HCT116 (cell line): ENCODE measurements at regions not wholly inside any gene's neighbourhood (a gene's known extent, or its start where the extent isn't known, plus 50 kb on each side); places are given as distances from the start of the nearest gene placed in this dataset.

Source experiments
- ATAC-seq: fragments of 200-7000 bp; cut with Tn5 transposase; 2 replicates; pipeline ENCODE4 v1.9.1; 2020; ENCODE audit warnings: mild to moderate bottlenecking, moderate library complexity
- BruUV-seq: library from RNA; stranded (reverse); fragments of 400-500 nt; replicated peaks from 2 replicates; lab custom pipeline; 2021; lab: Mats Ljungman, UMichigan
- CTCF ChIA-PET: fragments of 300-600 bp; sonication (Branson Sonifier 250); formaldehyde crosslinking; loops from one replicate; lab custom pipeline; 2021; ENCODE audit warnings: antibody characterized with exemption; lab: Charles Lee
- POLR2A ChIA-PET: fragments of 300-600, 350-600 bp; sonication (Branson Sonifier 250); formaldehyde crosslinking; loops from one replicate; lab custom pipeline; 2021; ENCODE audit warnings: antibody characterized with exemption; lab: Charles Lee
- RAD21 ChIA-PET, 2 experiments: fragments of 300-600 bp; sonication (Branson Sonifier 250); formaldehyde crosslinking; loops; one replicate each; lab custom pipeline; 2023; ENCODE audit warnings: low total read pairs in 2 of 2; ENCODE audit not compliant: uncharacterized antibody in 2 of 2, unreplicated experiment in 2 of 2, low non-redundant PET in 1 of 2; lab: Charles Lee
- DNase-seq: peaks from one replicate; pipeline ENCODE4 v3.0.0-alpha.2; 2010; ENCODE audit warnings: low read depth, low spot score
- H2AFZ ChIP-seq: fragments of 200-600 bp; shearing (Covaris generic), sonication (generic); 2 replicates; pipeline ENCODE4 v1.6.1; 2017; ENCODE audit warnings: low read depth, mixed run types, mixed read lengths, antibody characterized with exemption, low read length; ENCODE audit not compliant: poor library complexity, severe bottlenecking
- H3K27ac ChIP-seq: 2 replicates; pipeline ENCODE4 v1.5.1; 2012; ENCODE audit warnings: low read depth, low read length
- H3K27me3 ChIP-seq: fragments of 200-600 bp; sonication (generic); 2 replicates; pipeline ENCODE4 v1.6.1; 2016; ENCODE audit warnings: mixed run types, low read length, mixed read lengths; ENCODE audit not compliant: insufficient read depth
- H3K36me3 ChIP-seq, 2 experiments: fragments of 200-500 bp in 1 of 2; fragments of 200-600 bp in 1 of 2; sonication (Bioruptor generic) in 1 of 2; sonication (generic) in 1 of 2; 2 replicates each; pipeline versions ENCODE4 v1.5.1 to v1.6.1; 2014 to 2016; ENCODE audit warnings: low read length in 2 of 2, inconsistent platforms in 1 of 2, mixed read lengths in 1 of 2, mixed run types in 1 of 2; ENCODE audit not compliant: insufficient read depth in 2 of 2, control insufficient read depth in 1 of 2
- H3K4me1 ChIP-seq, 2 experiments: fragments of 200-600 bp in 1 of 2; sonication (generic) in 1 of 2; 2 replicates each; pipeline versions ENCODE4 v1.5.1 to v1.6.1; 2012 to 2017; ENCODE audit warnings: low read length in 2 of 2, inconsistent platforms in 1 of 2, mild to moderate bottlenecking in 1 of 2, mixed read lengths in 1 of 2, mixed run types in 1 of 2, moderate library complexity in 1 of 2; ENCODE audit not compliant: insufficient read depth in 2 of 2, control insufficient read depth in 1 of 2
- H3K4me2 ChIP-seq: fragments of 200-600 bp; sonication (generic); 2 replicates; pipeline ENCODE4 v1.6.1; 2017; ENCODE audit warnings: mixed run types, low read length, mixed read lengths
- H3K4me3 ChIP-seq, 2 experiments: fragments of 200-600 bp in 1 of 2; sonication (generic) in 1 of 2; replicated peaks in 1 of 2; 2 replicates each; pipeline ENCODE4 v1.5.1; 2011 to 2016; ENCODE audit warnings: low read length in 2 of 2, control low read depth in 1 of 2, low read depth in 1 of 2, mild to moderate bottlenecking in 1 of 2, mixed read lengths in 1 of 2, mixed run types in 1 of 2
- H3K79me2 ChIP-seq: fragments of 200-600 bp; sonication (generic); 2 replicates; pipeline ENCODE4 v1.6.1; 2017; ENCODE audit warnings: mild to moderate bottlenecking, mixed run types, low read length, moderate library complexity, mixed read lengths; ENCODE audit not compliant: insufficient read depth
- H3K9ac ChIP-seq: fragments of 200-600 bp; sonication (generic); 2 replicates; pipeline ENCODE4 v1.6.1; 2016; ENCODE audit warnings: low read length, mixed read lengths
- H3K9me2 ChIP-seq: fragments of 200-600 bp; sonication (generic), shearing (Covaris generic); 2 replicates; pipeline ENCODE4 v1.6.1; 2017; ENCODE audit warnings: mixed run types, mild to moderate bottlenecking, moderate library complexity; ENCODE audit not compliant: insufficient read depth
- H3K9me3 ChIP-seq, 2 experiments: fragments of 200-500 bp in 1 of 2; fragments of 200-600 bp in 1 of 2; sonication (Bioruptor generic) in 1 of 2; sonication (generic) in 1 of 2; 2 replicates each; pipeline ENCODE4 v1.6.1; 2014 to 2017; ENCODE audit warnings: low read length in 2 of 2, mixed read lengths in 2 of 2, inconsistent platforms in 1 of 2, low read depth in 1 of 2, mild to moderate bottlenecking in 1 of 2, mixed run types in 1 of 2, moderate library complexity in 1 of 2; ENCODE audit not compliant: control insufficient read depth in 1 of 2, insufficient read depth in 1 of 2
- H4K20me1 ChIP-seq: fragments of 200-600 bp; sonication (generic), shearing (Covaris generic); 2 replicates; pipeline ENCODE4 v1.6.1; 2017; ENCODE audit warnings: mixed run types, mild to moderate bottlenecking, moderate library complexity; ENCODE audit not compliant: insufficient read depth
- CBX3 ChIP-seq: IDR thresholded peaks from 2 replicates; pipeline ENCODE4 v1.6.1; 2012; ENCODE audit warnings: low read depth
- CEBPB ChIP-seq: IDR thresholded peaks from 2 replicates; pipeline ENCODE4 v1.6.1; 2012; ENCODE audit warnings: low read depth
- CTCF ChIP-seq, 3 experiments: fragments of 200-600 bp in 1 of 3; sonication (generic) in 1 of 3; IDR thresholded peaks in 2 of 3; conservative IDR thresholded peaks in 1 of 3; 2 replicates each; pipeline ENCODE4 v1.5.1; 2012 to 2017; ENCODE audit warnings: low read depth in 2 of 3, low read length in 2 of 3, antibody characterized with exemption in 1 of 3, borderline replicate concordance in 1 of 3, control low read depth in 1 of 3, mild to moderate bottlenecking in 1 of 3, mixed read lengths in 1 of 3, mixed run types in 1 of 3, moderate library complexity in 1 of 3; ENCODE audit not compliant: insufficient read depth in 1 of 3
- ELF1 ChIP-seq: IDR thresholded peaks from 2 replicates; pipeline ENCODE4 v1.6.1; 2012; ENCODE audit warnings: low read depth, borderline replicate concordance
- EZH2 ChIP-seq: fragments of 200-600 bp; sonication (generic); IDR thresholded peaks from 2 replicates; pipeline ENCODE4 v1.6.1; 2017; ENCODE audit warnings: antibody characterized with exemption, mixed run types
- EZH2phosphoT487 ChIP-seq: fragments of 200-600 bp; IDR thresholded peaks from 2 replicates; pipeline ENCODE4 v1.6.1; 2018; ENCODE audit warnings: antibody characterized with exemption, borderline replicate concordance
- FOSL1 ChIP-seq: IDR thresholded peaks from 2 replicates; pipeline ENCODE4 v1.6.1; 2012; ENCODE audit warnings: low read depth
- JUND ChIP-seq: IDR thresholded peaks from 2 replicates; pipeline ENCODE4 v1.6.1; 2012
- POLR2A ChIP-seq: IDR thresholded peaks from 2 replicates; pipeline ENCODE4 v1.7.0; 2011; ENCODE audit warnings: borderline replicate concordance; ENCODE audit not compliant: insufficient read depth, insufficient read length; ENCODE audit errors: extremely low read depth
- POLR2AphosphoS5 ChIP-seq: IDR thresholded peaks from 2 replicates; pipeline ENCODE4 v1.6.1; 2011; ENCODE audit warnings: mild to moderate bottlenecking, low read depth, low read length, moderate library complexity
- RAD21 ChIP-seq: IDR thresholded peaks from 2 replicates; pipeline ENCODE4 v1.6.1; 2012; ENCODE audit warnings: low read depth, mild to moderate bottlenecking
- SP1 ChIP-seq: IDR thresholded peaks from 2 replicates; pipeline ENCODE4 v1.6.1; 2012; ENCODE audit warnings: low read depth
- SRF ChIP-seq: IDR thresholded peaks from 2 replicates; pipeline ENCODE4 v1.6.1; 2012; ENCODE audit warnings: low read depth
- TCF7L2 ChIP-seq: IDR thresholded peaks from 2 replicates; pipeline ENCODE4 v1.7.0; 2011; ENCODE audit warnings: borderline replicate concordance, inconsistent platforms; ENCODE audit not compliant: insufficient read depth, insufficient read length; ENCODE audit errors: extremely low read depth
- ZBTB33 ChIP-seq: IDR thresholded peaks from 2 replicates; pipeline ENCODE4 v1.6.1; 2011; ENCODE audit warnings: mild to moderate bottlenecking, low read length, moderate library complexity; ENCODE audit not compliant: insufficient replicate concordance; ENCODE audit errors: extremely low read depth
- ZFX ChIP-seq: fragments of 450-650 bp; IDR thresholded peaks from 2 replicates; pipeline ENCODE4 v1.6.1; 2017
- ZNF274 ChIP-seq: fragments of 200-500 bp; sonication (Bioruptor generic); IDR thresholded peaks from 2 replicates; pipeline ENCODE4 v1.6.1; 2014; ENCODE audit warnings: mild to moderate bottlenecking, low read depth, low read length, inconsistent platforms
- intact Hi-C: fragments of 100-400 bp; cut with micrococcal nuclease; formaldehyde crosslinking; loops from 2 replicates; pipeline ENCODE4 v1.10.0; 2022
- TF ChIP-seq, protein P1 (sequence below): IDR thresholded peaks from 2 replicates; pipeline ENCODE4 v1.6.1; 2012
- TF ChIP-seq, protein P2 (sequence below): IDR thresholded peaks from 2 replicates; pipeline ENCODE4 v1.6.1; 2012; ENCODE audit warnings: low read depth

DNA sequence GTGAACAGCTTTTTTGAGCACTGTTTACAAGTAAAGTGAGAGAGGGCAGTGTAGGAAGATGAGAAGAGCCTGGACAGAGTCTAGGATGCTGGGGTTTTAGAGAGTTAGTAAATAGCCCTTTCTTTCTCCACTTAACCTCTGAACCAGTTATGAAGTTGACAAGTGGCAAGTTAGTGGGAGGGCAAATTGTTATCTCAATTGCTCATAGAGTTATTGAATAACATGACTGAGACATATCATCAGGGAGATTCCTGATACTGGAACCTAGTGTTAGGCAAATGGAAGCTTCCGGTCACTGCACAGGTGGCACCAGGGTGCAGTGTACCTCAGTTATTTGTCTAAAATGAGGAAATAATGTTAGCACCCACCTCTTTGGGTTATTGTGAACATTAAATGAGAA, 57.8 kb upstream of the PTPN5 start:
- Histone ChIP-seq H3K4me3 (no peak overlapping the region), H3K4me1 (no peaks in the 10 kb centered on the region), H3K9me3 (no peaks in the 10 kb centered on the region), H4K20me1 (no peaks in the 10 kb centered on the region), H3K27ac (no peak overlapping the region), H2AFZ (no peak overlapping the region), H3K9me2 (no peaks in the 10 kb centered on the region), H3K9ac (no peak overlapping the region), H3K79me2 (no peaks in the 10 kb centered on the region), H3K4me2 (no peak overlapping the region), H3K27me3 (peaks cover 40% of the 10 kb centered on the region; the same call in 1 of the 2 replicates), H3K36me3 (no peaks in the 10 kb centered on the region)
- intact Hi-C loops = no loop called here
- ChIA-PET RAD21 (no interaction called here), CTCF (interaction anchor here (1.1 kb wide), 1 partner anchor 74 kb away, joined by 3 read pairs; no protein-coding TSS in a partner anchor), POLR2A (no interaction called here)
- ATAC-seq (no peak), DNase-seq (no peak)
- no TSS peak for BruUV-seq
- TF ChIP-seq ZFX (no peak), ZBTB33 (no peak), FOSL1 (no peak), EZH2phosphoT487 (no peak), SRF (no peak), JUND (no peak), ZNF274 (no peak), ELF1 (no peak), CTCF (IDR thresholded peaks at IDR 0.05 in 2 of 3, conservative IDR thresholded peaks at IDR 0.05 in 1 of 3; ENCODE audit: borderline replicate concordance in 1 of 3, insufficient read depth in 1 of 3, low read depth in 2 of 3, low read length in 2 of 3) (no peak), POLR2A (no peak), CBX3 (no peak), CEBPB (no peak), EZH2 (no peak), SP1 (no peak), TCF7L2 (no peak), RAD21 (no peak), POLR2AphosphoS5 (no peak)
- TF ChIP-seq, protein P1, sequence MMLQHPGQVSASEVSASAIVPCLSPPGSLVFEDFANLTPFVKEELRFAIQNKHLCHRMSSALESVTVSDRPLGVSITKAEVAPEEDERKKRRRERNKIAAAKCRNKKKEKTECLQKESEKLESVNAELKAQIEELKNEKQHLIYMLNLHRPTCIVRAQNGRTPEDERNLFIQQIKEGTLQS = no peak
- TF ChIP-seq, protein P2, sequence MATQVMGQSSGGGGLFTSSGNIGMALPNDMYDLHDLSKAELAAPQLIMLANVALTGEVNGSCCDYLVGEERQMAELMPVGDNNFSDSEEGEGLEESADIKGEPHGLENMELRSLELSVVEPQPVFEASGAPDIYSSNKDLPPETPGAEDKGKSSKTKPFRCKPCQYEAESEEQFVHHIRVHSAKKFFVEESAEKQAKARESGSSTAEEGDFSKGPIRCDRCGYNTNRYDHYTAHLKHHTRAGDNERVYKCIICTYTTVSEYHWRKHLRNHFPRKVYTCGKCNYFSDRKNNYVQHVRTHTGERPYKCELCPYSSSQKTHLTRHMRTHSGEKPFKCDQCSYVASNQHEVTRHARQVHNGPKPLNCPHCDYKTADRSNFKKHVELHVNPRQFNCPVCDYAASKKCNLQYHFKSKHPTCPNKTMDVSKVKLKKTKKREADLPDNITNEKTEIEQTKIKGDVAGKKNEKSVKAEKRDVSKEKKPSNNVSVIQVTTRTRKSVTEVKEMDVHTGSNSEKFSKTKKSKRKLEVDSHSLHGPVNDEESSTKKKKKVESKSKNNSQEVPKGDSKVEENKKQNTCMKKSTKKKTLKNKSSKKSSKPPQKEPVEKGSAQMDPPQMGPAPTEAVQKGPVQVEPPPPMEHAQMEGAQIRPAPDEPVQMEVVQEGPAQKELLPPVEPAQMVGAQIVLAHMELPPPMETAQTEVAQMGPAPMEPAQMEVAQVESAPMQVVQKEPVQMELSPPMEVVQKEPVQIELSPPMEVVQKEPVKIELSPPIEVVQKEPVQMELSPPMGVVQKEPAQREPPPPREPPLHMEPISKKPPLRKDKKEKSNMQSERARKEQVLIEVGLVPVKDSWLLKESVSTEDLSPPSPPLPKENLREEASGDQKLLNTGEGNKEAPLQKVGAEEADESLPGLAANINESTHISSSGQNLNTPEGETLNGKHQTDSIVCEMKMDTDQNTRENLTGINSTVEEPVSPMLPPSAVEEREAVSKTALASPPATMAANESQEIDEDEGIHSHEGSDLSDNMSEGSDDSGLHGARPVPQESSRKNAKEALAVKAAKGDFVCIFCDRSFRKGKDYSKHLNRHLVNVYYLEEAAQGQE = no peak
